Stomach smooth muscle (tissue), 2 donors: ENCODE measurements at regions not wholly inside any gene's neighbourhood (a gene's known extent, or its start where the extent isn't known, plus 50 kb on each side); places are given as distances from the start of the nearest gene placed in this dataset.

Experiments
- H3K27ac ChIP-seq: one replicate; pipeline ENCODE4 v1.7.0; 2013; ENCODE audit warnings: mild to moderate bottlenecking, low read length, inconsistent platforms
- H3K27me3 ChIP-seq, 2 donors: one replicate each; pipeline ENCODE4 v1.7.0; 2013; ENCODE audit warnings: low read length in 2 of 2; ENCODE audit not compliant: insufficient read depth in 2 of 2, control insufficient read depth in 1 of 2
- H3K36me3 ChIP-seq, 2 donors: one replicate each; pipeline ENCODE4 v1.7.0; 2013; ENCODE audit warnings: low read length in 2 of 2; ENCODE audit not compliant: control insufficient read depth in 2 of 2, insufficient read depth in 2 of 2
- H3K4me1 ChIP-seq: one replicate; pipeline ENCODE4 v1.7.0; 2013; ENCODE audit warnings: low read length; ENCODE audit not compliant: control insufficient read depth, insufficient read depth
- H3K4me3 ChIP-seq, 2 donors: one replicate each; pipeline ENCODE4 v1.7.0; 2013; ENCODE audit warnings: low read length in 2 of 2
- H3K9ac ChIP-seq, 2 donors: one replicate each; pipeline ENCODE4 v1.7.0; 2013; ENCODE audit warnings: low read length in 2 of 2, mild to moderate bottlenecking in 1 of 2
- H3K9me3 ChIP-seq, 2 donors: one replicate each; pipeline ENCODE4 v1.7.0; 2013; ENCODE audit warnings: low read length in 2 of 2; ENCODE audit not compliant: control insufficient read depth in 2 of 2
- donor health status: healthy.
- donor health status: Pancreatic carcinoma.

DNA sequence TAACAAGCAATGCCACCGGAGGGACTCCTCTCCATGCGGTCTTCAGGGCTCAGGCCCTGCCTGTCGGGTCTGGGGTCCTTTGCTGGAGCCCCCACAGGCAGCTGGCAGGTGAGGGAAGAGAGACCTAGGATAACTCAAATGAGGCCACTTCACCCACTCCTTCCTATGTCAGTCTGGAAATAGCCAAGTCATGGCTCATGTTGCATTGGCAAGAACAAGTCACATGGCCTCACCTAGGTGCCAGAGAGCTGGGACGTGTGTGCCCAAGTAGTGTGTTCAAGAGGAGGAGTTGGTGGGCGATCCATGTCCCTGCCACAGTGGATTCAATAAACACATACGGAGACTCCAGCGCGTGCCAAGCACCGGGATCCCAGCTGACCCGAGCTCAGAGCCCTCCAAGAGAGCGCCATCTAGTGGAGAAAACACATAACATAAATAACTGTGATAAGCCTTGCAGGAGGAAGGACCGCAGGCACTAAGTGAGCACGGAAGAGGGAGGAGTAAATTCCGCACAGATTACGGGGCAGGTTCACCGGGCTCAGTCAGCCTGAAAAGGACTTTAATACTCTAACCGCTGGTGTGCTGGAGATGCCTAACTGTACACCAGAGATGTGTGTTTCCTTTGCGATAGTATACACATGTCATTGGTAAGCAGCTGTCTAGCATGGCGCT is 580.8 kb downstream of the CCDC171 start:
- H3K9ac ChIP-seq, result no peak overlapping the region
- no peak overlapping the region for H3K27ac ChIP-seq
- no peak overlapping the region for H3K4me3 ChIP-seq
- peaks cover 0 to 5% of the 10 kb centered on the region in 2 donors for H3K9me3 ChIP-seq
- peaks cover 2% of the 10 kb centered on the region for H3K4me1 ChIP-seq
- no peaks in the 10 kb centered on the region for H3K36me3 ChIP-seq
- no peaks in the 10 kb centered on the region for H3K27me3 ChIP-seq

- H3K9me3 ChIP-seq, result peaks cover 0 to 5% of the 10 kb centered on the region in 2 donors
- no peaks in the 10 kb centered on the region for H3K27me3 ChIP-seq
- H3K36me3 ChIP-seq, result no peaks in the 10 kb centered on the region
- H3K27ac ChIP-seq, result no peak overlapping the region
- no peak overlapping the region for H3K9ac ChIP-seq
- H3K4me1 ChIP-seq, result peaks cover 2% of the 10 kb centered on the region
- no peak overlapping the region for H3K4me3 ChIP-seq
These were observed 581.5 kb downstream of the CCDC171 start for GRCh38 chr9:16134351-16134750.

GRCh38 chr9:16135968-16136367 is 583.1 kb downstream of the CCDC171 start:
- Histone ChIP-seq H3K27me3 (no peaks in the 10 kb centered on the region), H3K4me3 (no peak overlapping the region), H3K36me3 (no peaks in the 10 kb centered on the region), H3K9me3 (no peaks in the 10 kb centered on the region), H3K9ac (no peak overlapping the region), H3K4me1 (peaks cover 4% of the 10 kb centered on the region), H3K27ac (no peak overlapping the region)

GRCh38 chr9:16136451-16136850 is 583.6 kb downstream of the CCDC171 start:
- H3K4me1 ChIP-seq, result peaks cover 4% of the 10 kb centered on the region
- H3K9me3 ChIP-seq, result no peaks in the 10 kb centered on the region
- H3K36me3 ChIP-seq, result no peaks in the 10 kb centered on the region
- H3K27ac ChIP-seq, result no peak overlapping the region
- no peak overlapping the region for H3K4me3 ChIP-seq
- no peaks in the 10 kb centered on the region for H3K27me3 ChIP-seq
- H3K9ac ChIP-seq, result no peak overlapping the region

- Histone ChIP-seq H3K27me3 (no peaks in the 10 kb centered on the region), H3K36me3 (no peaks in the 10 kb centered on the region), H3K27ac (no peak overlapping the region), H3K4me3 (no peak overlapping the region), H3K9ac (no peak overlapping the region), H3K9me3 (no peaks in the 10 kb centered on the region), H3K4me1 (peaks cover 4% of the 10 kb centered on the region)
These were observed 584.1 kb downstream of the CCDC171 start for GRCh38 chr9:16136961-16137360.

DNA sequence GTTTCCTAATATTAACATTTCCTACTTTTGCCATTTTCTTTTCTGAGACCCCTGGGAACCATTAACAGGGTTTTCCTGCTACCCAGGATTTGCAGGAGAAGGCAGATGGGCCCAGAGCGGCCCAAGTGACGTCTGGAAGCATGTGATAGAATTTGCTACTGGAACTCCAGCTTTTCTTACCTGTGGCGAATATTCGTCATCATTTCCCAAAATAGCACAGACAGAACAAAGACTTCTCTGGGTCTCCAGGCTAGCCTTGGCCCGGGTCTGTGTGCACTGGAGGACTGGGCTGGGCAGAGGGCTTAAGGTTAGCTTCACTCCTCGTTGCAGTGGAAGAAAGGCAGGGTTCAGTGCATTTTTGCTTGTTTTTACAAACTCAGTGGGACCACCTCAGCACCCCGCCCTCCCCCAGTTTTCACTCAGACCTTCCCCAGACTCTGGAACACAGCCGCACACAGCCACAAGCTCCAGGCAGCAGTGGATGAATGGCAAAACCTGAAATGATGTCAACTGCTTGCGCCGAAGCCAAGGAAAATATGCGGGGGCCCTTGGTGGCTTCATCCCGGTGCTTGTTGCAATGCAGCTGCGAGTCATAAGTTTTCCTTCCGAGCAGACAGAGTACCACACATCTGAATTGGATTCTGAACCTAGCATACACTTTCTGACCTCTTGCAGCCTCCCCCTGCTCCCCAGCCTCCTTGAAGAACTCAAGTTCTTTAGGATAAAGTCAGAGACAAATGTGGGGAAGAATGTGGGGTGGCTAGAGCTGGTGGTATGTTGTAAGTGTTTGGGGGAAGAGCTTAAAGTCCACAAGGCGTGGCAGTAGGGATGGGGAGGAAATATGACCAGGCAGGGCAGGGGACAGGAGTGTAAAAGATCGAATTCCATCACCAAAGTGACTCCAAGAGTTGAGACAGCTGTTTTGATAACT is 586.0 kb downstream of the CCDC171 start:
- H3K4me3 ChIP-seq, result no peak overlapping the region
- no peaks in the 10 kb centered on the region for H3K9me3 ChIP-seq

GRCh38 chr9:16139774-16140173 is 586.9 kb downstream of the CCDC171 start:
- no peaks in the 10 kb centered on the region for H3K27me3 ChIP-seq
- H3K9ac ChIP-seq, result no peak overlapping the region
- no peaks in the 10 kb centered on the region for H3K9me3 ChIP-seq
- H3K4me3 ChIP-seq, result no peak overlapping the region
- no peaks in the 10 kb centered on the region for H3K36me3 ChIP-seq
- H3K4me1 ChIP-seq, result peaks cover 4% of the 10 kb centered on the region
- no peak overlapping the region for H3K27ac ChIP-seq

More for the DNA sequence above, 586.0 kb downstream of the CCDC171 start:
- no peaks in the 10 kb centered on the region for H3K27me3 ChIP-seq
- H3K4me1 ChIP-seq, result peaks cover 4% of the 10 kb centered on the region
- H3K9ac ChIP-seq, result no peak overlapping the region
- no peaks in the 10 kb centered on the region for H3K36me3 ChIP-seq
- H3K27ac ChIP-seq, result no peak overlapping the region

DNA sequence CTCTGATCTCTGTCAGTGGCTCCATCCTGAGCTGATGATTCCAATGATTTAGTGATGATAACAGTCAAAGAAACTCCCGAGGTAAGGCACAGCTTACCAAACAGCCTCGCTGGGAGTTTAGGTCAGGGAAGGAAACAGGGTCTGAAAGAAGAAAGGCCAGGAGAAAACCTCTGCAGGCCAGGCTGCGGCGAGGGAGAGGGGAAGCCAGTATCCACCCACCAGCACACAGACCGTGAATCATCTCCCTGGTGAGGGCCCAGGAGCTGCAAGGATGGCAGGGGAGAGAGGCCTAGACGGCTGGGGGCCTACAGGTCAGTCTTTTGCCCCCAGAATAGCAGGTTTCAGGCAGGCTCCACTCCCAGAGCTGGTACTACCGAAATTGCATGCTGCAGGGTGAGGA is 590.5 kb downstream of the CCDC171 start:
- H3K4me1 ChIP-seq, result peaks cover 4% of the 10 kb centered on the region

DNA sequence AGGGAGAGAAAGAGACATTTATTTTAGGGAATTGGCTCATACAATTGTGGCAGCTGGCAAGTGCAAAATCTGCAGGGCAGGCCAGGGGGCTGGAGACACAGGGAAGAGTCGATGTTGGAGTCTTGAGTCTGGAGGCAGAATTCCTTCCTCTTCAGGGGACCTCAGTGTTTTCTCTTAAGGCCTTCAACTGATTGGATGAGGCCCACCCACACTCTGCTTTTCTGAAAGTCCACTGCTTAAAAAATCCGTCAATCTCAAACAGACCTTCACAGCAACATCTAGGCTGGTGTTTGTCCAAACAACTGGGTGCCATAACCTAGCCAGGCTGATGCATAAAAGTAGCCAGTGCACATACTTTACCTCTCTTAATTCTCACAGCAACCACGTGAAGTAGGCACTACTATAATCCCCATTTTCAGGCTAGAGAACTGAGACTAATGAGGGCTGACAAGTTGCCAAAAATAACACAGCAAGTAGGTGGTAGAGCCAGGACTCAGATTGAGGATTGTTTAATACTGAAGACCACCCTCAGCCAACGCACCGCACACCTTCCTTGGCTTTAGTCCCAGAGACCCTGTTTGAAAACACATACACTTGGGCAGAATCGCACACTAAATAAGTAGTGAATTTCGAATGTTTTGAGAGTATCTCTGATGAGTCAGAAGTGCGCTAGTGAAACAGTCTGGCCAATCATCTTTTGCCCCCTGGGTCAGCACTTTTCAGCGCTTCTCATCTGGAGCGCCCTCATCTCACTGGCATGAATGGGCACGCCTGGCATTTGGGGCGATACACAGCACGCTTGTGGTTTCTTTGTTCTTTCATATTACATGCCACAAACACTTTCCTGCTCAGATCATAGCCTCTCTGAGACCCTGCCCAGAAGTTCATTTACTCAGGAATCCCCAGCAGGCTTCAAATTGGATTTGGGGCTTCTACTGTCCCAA is 591.4 kb downstream of the CCDC171 start:
- no peak overlapping the region for H3K4me3 ChIP-seq
- H3K9me3 ChIP-seq, result no peaks in the 10 kb centered on the region
- no peaks in the 10 kb centered on the region for H3K36me3 ChIP-seq
- H3K27me3 ChIP-seq, result no peaks in the 10 kb centered on the region
- peaks cover 2% of the 10 kb centered on the region for H3K4me1 ChIP-seq
- no peak overlapping the region for H3K27ac ChIP-seq
- no peak overlapping the region for H3K9ac ChIP-seq

More for the DNA sequence above, 590.5 kb downstream of the CCDC171 start:
- no peak overlapping the region for H3K4me3 ChIP-seq
- no peaks in the 10 kb centered on the region for H3K36me3 ChIP-seq
- no peak overlapping the region for H3K27ac ChIP-seq
- H3K9me3 ChIP-seq, result no peaks in the 10 kb centered on the region
- H3K9ac ChIP-seq, result no peak overlapping the region
- H3K27me3 ChIP-seq, result no peaks in the 10 kb centered on the region

DNA sequence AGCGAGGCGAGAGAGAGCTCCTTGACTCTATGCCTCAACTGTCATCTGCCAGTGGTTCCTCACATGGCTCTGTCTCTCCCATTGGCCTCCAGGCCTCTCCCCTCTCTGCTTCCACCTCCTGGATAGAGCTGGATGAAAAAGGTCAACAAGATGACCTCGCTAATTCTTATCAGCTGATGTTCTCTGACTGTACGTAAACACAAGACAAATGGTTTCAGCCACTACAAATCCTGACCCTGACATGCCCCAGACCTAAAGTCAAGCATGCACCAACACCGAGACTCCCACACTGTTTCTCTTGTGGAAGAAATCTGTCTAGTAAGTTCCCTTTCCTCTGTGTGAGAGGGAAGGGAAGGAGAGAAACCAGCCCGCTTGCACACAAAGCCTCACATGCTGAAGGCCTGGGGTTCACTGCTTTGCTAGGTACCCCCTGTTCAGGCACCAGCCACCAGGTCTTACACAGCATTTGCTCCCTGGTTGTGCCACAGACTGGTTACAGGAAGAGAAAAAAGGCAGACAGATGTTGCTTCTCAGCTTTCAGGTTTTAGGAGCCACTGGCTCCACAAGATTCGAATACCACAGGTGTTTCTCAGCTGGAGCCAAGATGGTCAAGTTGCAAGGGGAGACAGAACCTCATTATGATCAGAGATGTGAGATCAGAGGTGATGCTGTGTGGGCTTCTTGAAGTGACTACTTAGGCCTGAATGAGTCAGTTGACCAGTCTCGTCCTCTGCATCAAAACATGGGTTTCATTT is 592.5 kb downstream of the CCDC171 start:
- Histone ChIP-seq H3K36me3 (no peaks in the 10 kb centered on the region), H3K27ac (no peak overlapping the region), H3K27me3 (no peaks in the 10 kb centered on the region), H3K4me1 (no peaks in the 10 kb centered on the region), H3K4me3 (no peak overlapping the region), H3K9ac (no peak overlapping the region), H3K9me3 (no peaks in the 10 kb centered on the region)
